ENCODE measurements at regions not wholly inside any gene's neighbourhood (a gene's known extent, or its start where the extent isn't known, plus 50 kb on each side); places are given as distances from the start of the nearest gene placed in this dataset.

DNA sequence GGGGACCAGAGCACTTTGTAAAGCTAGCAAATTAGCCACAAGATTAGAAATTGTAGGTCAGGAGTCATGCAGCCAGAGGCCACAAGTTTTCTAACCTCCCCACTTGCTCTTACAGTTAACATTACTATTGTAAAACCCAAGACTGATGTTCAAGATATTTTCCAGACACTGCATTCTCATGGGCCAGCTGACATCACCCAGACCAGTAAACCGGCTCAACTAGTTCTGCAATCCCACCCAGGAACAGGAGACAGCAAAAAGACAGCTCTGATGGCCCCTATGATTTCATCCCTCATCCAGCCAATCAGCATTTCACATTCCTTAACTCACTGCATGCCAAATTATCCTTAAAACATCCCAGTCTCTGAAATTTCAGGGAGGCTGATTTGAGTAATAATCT, 178.5 kb downstream of the PRR20E start:
- no peak overlapping the region for H3K4me3 ChIP-seq (ENCODE audit: low read depth, low read length)
- no peaks in the 10 kb centered on the region for H3K4me1 ChIP-seq (ENCODE audit: control insufficient read depth, insufficient read depth, low read length)
- TF ChIP-seq IKZF3 (tag by site-specific recombination; IDR thresholded peaks at IDR 0.05), result no peak
- no peak for TF ChIP-seq ELK4 (IDR thresholded peaks at IDR 0.05; ENCODE audit: borderline replicate concordance, low read depth, low read length)
- TF ChIP-seq ZBTB7A (tag by site-specific recombination; IDR thresholded peaks at IDR 0.05; ENCODE audit: low read depth), result no peak
- TF ChIP-seq BCL11B (tag by site-specific recombination; IDR thresholded peaks at IDR 0.05; ENCODE audit: low read depth), result no peak
- no peak for TF ChIP-seq ZNF76 (tag by site-specific recombination; IDR thresholded peaks at IDR 0.05; ENCODE audit: borderline replicate concordance, low read depth)
- no peak for TF ChIP-seq ZNF701 (tag by site-specific recombination; IDR thresholded peaks at IDR 0.05)
- TF ChIP-seq ZNF830 (tag by site-specific recombination; IDR thresholded peaks at IDR 0.05; ENCODE audit: low read depth), result no peak
- no peak for TF ChIP-seq ZFP41 (tag by site-specific recombination; IDR thresholded peaks at IDR 0.05; ENCODE audit: borderline replicate concordance)
- no peak for TF ChIP-seq ZNF645 (tag by site-specific recombination; IDR thresholded peaks at IDR 0.05)
- TF ChIP-seq ZNF664 (tag by site-specific recombination; IDR thresholded peaks at IDR 0.05), result no peak
- TF ChIP-seq ZNF23 (tag by site-specific recombination; IDR thresholded peaks at IDR 0.05; ENCODE audit: borderline replicate concordance), result no peak
- TF ChIP-seq ZNF677 (tag by site-specific recombination; IDR thresholded peaks at IDR 0.05), result no peak
- no peak for TF ChIP-seq REST (tag by site-specific recombination; IDR thresholded peaks at IDR 0.05)
- no peak for TF ChIP-seq ZSCAN30 (tag by site-specific recombination; IDR thresholded peaks at IDR 0.05)
- CTCF ChIA-PET, result no interaction called here
- H3K36me3 ChIP-seq (ENCODE audit: control insufficient read depth in 2 of 2, insufficient read depth in 1 of 2, low read length in 2 of 2), result no peaks in the 10 kb centered on the region
- H3K9me3 ChIP-seq (ENCODE audit: control insufficient read depth, insufficient read depth, low read depth, low read length), result no peaks in the 10 kb centered on the region
- H3K27ac ChIP-seq (ENCODE audit: extremely low read depth, low read depth, low read length), result no peak overlapping the region
- POLR2A ChIA-PET, result no interaction called here

DNA sequence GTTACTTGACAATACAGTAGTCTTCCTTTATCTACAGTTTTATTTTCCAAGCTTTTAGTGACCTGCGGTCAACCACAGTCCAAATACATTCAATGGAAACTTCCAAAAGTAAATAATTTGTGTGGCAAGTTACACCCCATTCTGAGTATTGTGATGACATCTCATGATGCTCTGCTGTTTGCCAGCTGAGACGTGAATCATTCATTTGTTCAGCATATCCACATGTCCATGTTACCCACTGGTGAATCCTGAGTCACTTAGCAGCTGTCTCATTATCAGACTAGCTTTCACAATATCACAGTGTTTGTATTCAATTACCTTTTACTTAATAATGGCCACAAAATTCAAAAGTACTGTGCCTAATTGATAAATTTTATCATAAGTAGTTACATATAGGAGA, 179.8 kb downstream of the PRR20E start:
- Histone ChIP-seq H3K36me3 (ENCODE audit: control insufficient read depth in 2 of 2, insufficient read depth in 1 of 2, low read length in 2 of 2) (no peaks in the 10 kb centered on the region), H3K4me1 (ENCODE audit: control insufficient read depth, insufficient read depth, low read length) (no peaks in the 10 kb centered on the region), H3K9me3 (ENCODE audit: control insufficient read depth, insufficient read depth, low read depth, low read length) (no peaks in the 10 kb centered on the region), H3K27ac (ENCODE audit: extremely low read depth, low read depth, low read length) (no peak overlapping the region), H3K4me3 (ENCODE audit: low read depth, low read length) (no peak overlapping the region)
- ChIA-PET CTCF (interaction anchor here (0.6 kb wide), 1 partner anchor 195 kb away, joined by 4 read pairs; no protein-coding TSS in a partner anchor), POLR2A (no interaction called here)
- TF ChIP-seq ZNF132 (tag by site-specific recombination; IDR thresholded peaks at IDR 0.05; ENCODE audit: borderline replicate concordance) (no peak), ZNF785 (tag by site-specific recombination; IDR thresholded peaks at IDR 0.05) (no peak), ZNF223 (tag by site-specific recombination; IDR thresholded peaks at IDR 0.05) (no peak), ZNF473 (tag by site-specific recombination; IDR thresholded peaks at IDR 0.05) (no peak), ZNF169 (tag by site-specific recombination; IDR thresholded peaks at IDR 0.05) (no peak), REPIN1 (tag by site-specific recombination; IDR thresholded peaks at IDR 0.05; ENCODE audit: low read depth) (no peak), ZBTB26 (tag by site-specific recombination; optimal IDR thresholded peaks at IDR 0.05) (no peak), ZNF221 (tag by site-specific recombination; IDR thresholded peaks at IDR 0.05; ENCODE audit: borderline replicate concordance) (no peak), SP3 (tag by site-specific recombination; IDR thresholded peaks at IDR 0.05) (no peak), ZNF677 (tag by site-specific recombination; IDR thresholded peaks at IDR 0.05) (no peak), ZNF658 (tag by site-specific recombination; IDR thresholded peaks at IDR 0.05) (no peak), ZNF433 (tag by site-specific recombination; IDR thresholded peaks at IDR 0.05; ENCODE audit: low read depth) (no peak), ZNF529 (tag by site-specific recombination; IDR thresholded peaks at IDR 0.05; ENCODE audit: insufficient replicate concordance) (no peak), ZNF19 (tag by site-specific recombination; IDR thresholded peaks at IDR 0.05; ENCODE audit: low read depth) (no peak)

All from HEK293 (cell line).